ENCODE measurements at regions not wholly inside any gene's neighbourhood (a gene's known extent, or its start where the extent isn't known, plus 50 kb on each side); places are given as distances from the start of the nearest gene placed in this dataset.

- DNase-seq = no peak
These were observed 238.5 kb downstream of the MTX2 start for GRCh38 chr2:176507786-176508185.

- DNase-seq = no peak
These were observed 239.1 kb downstream of the MTX2 start for GRCh38 chr2:176508374-176508773.

GRCh38 chr2:176508984-176509740 is 239.9 kb downstream of the MTX2 start:
- DNase-seq = no peak

- DNase-seq = no peak
These were observed 245.0 kb downstream of the MTX2 start for GRCh38 chr2:176514276-176514675.

DNA sequence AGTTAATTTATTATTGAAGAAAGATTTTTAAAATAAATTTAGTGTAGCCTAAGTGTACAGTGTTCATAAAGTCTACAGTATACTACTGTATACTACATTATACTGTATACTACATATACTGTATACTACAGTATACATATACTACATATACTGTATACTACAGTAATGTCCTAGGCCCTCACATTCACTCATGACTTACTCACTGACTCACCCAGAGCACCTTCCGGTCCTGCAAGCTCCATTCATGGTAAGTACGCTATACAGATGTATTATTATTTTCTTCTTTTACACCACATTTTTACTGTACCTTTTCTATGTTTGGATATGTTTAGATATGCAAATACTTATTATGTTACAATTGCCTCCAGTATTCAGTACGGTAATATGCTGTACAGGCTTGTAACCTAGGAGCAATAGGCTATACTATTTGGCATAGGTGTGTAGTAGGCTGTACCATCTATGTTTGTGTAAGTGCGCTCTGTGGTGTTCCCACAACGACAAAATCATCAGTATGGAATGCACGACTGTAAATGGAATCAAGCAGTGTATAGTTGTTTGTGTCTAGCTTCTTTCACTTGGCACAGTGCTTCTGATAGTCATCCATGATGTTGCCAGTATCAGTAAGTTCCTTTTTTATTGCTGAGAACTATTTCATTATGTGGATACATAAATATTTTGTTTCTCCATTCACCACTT is 245.7 kb downstream of the MTX2 start:
- no peak for DNase-seq

DNA sequence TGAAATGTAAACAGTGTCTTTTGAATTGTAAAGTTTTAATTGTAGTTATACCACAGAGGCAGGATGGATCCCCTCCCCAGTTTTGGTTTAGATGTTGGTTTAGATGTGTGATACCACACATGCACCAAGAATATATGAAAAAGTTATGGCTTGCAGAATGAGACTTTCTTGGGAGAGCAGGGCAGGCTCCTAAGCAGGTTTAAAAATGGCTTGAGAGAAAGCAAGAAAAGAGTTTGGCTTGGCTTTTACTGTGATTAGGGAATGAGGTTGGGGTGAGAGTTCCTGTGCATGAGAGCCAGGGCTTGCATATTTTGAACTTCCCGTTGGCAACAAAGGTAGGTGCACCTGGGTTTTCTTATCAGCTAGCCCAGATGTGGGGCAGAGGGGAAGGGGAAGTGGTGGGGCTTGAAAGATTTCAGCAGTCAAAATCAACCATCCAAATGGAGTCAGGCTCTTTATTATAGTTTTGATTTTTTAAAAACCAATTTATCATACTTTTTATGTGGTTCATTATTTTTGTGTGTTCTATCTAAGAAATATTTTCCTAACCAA is 246.9 kb downstream of the MTX2 start:
- no peak for DNase-seq

DNA sequence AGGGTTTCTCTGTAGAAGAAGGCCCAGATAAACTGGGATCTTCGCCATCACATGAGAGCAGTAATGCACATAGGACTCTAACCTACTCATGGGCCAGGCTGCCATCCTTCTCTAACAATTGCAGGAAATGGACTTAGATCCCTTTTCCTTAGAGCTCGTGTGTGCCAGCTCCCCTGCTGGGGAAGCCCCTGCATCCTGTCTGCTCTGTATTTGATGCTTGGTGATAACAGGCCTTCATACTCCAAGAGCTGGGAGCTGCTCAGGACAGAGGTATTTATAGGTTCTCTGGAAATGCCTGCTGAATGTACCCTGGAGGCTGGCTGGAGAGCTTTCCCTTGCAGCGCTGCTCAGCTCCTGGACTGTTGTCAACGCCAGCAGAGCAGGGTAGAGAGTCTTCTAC is 249.6 kb downstream of the MTX2 start:
- DNase-seq = no peak

GRCh38 chr2:176521878-176522670 is 252.8 kb downstream of the MTX2 start:
- DNase-seq = no peak

DNA sequence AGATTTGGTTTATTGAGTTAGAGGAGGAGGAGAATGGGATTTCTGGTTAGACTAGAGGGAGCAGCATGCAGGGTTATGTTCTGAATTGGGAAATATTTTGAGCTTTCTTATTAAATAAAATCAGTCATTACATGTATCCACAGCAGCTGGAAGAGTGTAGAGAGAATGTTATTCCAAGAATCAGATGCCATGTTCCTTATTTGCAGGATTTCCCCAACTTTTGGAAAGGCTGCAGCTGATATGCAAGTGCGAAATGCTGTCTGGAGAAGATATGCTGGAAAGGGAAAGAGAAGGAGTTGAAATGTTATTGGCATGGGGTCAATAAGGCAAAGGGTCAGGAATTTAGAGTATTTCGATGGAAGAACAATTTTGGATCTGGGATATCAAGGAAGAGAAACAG is 255.8 kb downstream of the MTX2 start:
- no peak for DNase-seq

- no peak for DNase-seq
These were observed 258.0 kb downstream of the MTX2 start for GRCh38 chr2:176526995-176527901.

DNA sequence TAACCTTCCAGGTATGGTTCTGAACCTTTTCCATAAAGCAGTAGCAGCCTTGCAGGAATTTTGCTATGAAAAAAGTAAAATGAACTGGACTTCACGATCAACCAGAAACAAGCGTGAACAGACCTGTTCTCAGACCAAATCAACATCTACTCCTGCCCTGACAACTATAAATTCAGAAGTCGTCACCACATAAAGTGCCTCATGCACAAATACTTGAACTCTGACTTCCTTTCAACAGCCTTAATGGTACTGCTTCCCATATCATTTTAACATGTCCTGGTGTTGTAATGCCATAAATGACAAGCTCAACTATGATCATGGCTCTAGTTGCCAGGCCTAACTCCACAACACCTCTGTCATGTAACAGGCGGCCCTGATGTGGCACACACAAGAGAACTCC is 262.4 kb downstream of the MTX2 start:
- DNase-seq = no peak

DNA sequence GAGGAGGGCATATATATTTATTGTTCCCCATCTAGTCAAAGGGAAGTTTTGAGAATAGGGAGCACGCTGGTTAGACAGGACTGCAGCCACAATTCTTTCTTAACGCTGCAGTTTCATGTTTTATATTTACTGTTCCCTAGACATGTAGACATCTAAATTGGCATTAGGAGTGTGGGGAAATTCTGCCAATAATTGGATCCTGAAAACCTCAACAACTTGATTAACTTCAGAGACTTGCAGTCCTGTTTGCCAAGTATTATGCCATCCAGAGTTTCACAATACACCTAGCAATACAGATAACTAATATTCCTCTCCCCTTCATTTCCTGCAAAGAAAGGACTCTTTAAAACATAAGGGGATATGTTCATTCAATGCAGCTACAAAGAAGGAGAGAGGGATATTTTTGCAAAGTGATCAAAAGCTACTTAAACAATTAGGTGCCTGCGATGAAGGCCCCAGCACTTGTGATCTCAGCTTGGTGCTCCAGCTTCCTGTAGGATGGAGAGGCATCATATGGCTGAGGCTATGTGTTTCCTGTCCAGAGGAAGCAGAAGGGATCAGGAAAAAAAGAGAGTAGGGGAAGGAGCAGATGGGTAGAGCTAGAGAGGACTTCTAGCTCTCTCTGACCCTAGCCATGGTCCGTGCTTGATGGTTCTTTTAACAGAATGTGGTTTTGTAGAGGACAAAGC is 264.4 kb downstream of the MTX2 start:
- no peak for DNase-seq

GRCh38 chr2:176534798-176535466 is 265.7 kb downstream of the MTX2 start:
- DNase-seq = no peak

DNA sequence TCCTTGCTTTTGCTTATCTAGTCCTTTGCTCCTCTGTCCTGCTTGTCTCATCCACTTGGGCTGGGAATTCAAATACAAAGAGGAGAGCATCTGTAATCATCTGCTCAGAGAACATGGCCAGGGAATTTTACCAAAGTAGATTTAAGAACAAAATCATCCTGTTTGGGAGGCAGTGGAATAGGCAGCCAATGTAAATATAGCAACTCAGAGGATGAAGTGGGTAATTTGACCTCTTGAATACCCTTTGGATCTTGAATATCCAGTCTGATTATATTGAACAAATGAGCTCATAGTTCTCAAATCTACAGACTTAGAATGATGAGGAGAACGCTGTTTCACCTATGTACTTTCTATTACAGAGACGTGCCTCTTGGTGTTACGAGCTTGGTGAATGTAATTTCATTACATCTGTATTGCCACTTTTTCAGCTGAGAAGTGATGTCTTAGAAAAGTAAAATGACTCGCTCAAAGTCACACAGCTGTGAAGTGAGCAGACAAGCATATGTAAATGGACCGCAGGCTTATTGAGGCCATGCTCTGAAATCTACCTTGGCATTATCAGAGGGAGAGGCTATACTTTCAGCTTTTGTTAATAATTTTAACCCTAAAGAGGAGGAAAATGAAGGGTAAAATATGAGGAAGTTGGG is 266.3 kb downstream of the MTX2 start:
- no peak for DNase-seq

GRCh38 chr2:176536439-176537133 is 267.3 kb downstream of the MTX2 start:
- no peak for DNase-seq

DNA sequence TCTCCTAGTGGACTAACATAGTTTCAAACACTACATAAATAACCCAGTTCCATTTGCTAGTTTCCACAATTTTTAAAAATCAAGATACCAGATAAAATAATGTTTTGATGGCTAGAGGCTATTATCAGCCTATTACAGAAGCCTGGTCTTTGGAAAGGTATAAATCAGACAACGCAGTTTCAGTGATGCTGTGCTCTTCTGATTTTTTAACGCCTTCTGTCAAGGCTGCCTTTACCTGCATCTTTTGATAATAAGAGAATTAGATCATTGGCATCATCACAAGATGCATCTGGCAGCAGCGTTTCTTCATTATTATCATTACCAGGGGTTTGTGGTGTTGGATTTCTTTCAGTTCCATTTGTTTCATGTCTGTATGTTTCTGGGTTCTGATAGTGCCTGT is 268.7 kb downstream of the MTX2 start:
- DNase-seq = no peak

GRCh38 chr2:176540995-176541394 is 271.8 kb downstream of the MTX2 start:
- DNase-seq = no peak

DNA sequence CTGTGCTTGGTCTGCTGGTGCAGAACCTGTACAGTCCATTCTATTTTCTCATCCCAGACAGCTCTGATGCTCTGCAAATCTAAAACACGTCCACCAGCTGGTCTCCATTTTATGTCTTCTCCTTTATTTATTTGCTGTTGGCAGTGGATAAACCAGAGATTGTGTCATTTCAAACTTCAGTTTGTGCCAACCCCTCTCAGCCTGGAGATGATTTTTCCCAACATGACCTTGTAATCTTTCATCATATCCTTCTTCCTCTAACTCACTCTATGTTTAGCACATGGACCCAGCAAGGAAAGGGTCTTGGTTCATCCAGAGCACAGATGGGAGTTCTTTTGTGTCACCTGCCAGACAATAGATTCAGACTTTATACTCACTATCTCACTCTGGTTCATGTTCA is 273.2 kb downstream of the MTX2 start:
- DNase-seq = no peak

DNA sequence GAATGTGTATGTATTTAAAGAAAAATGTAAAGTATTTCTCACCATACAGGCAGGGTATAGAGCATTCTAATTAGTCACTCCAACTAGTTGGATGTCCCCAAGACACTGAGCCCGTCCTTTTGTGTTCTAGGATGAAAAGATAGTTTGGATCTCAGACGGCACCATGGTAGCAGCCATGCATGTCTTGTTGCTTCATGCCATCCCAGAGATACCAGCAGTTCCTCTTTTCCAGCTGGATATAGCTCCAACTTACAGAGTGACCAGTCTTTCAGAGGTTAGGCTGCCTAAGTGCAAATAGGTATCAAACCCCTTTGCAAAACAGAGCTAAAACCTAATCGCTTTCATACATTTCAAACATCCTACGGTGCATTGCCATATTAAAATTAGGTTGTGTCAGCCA is 275.3 kb downstream of the MTX2 start:
- DNase-seq = no peak

Data from CD4-positive, alpha-beta T cell treated with Interleukin-15 for 1 hour (primary cell).